ENCODE measurements at regions not wholly inside any gene's neighbourhood (a gene's known extent, or its start where the extent isn't known, plus 50 kb on each side); places are given as distances from the start of the nearest gene placed in this dataset.
"Not testable (repeated sequence)": the region's sequence is repeated elsewhere in the genome, so short reads cannot be mapped to it uniquely, and the experiment has no call there.

DNA sequence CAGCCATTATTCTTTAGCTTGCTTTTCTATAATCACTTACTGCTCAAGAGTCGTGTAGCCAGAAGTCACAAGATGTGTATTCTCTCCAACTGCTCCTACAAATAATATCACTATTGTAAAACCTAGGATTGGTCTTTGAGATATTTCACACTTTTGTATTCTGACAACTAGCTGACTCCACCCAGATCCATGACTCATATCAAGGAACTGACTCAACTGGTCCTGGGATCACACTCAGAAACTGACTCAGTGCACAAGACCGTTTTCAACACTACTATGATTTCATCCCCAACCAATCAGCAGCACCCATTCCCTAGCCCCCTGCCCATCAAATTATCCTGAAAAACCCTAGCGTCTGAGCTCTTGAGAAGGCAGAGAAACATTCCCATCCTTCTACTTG is 56.5 kb upstream of the ORC5 start:
- FAIRE-seq (no peak), DNase-seq (ENCODE audit: low read depth) (peak; percentile 74)
- TF ChIP-seq, protein P1, sequence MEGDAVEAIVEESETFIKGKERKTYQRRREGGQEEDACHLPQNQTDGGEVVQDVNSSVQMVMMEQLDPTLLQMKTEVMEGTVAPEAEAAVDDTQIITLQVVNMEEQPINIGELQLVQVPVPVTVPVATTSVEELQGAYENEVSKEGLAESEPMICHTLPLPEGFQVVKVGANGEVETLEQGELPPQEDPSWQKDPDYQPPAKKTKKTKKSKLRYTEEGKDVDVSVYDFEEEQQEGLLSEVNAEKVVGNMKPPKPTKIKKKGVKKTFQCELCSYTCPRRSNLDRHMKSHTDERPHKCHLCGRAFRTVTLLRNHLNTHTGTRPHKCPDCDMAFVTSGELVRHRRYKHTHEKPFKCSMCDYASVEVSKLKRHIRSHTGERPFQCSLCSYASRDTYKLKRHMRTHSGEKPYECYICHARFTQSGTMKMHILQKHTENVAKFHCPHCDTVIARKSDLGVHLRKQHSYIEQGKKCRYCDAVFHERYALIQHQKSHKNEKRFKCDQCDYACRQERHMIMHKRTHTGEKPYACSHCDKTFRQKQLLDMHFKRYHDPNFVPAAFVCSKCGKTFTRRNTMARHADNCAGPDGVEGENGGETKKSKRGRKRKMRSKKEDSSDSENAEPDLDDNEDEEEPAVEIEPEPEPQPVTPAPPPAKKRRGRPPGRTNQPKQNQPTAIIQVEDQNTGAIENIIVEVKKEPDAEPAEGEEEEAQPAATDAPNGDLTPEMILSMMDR (IDR thresholded peaks at IDR 0.05; ENCODE audit: insufficient read depth, low read length, severe bottlenecking), result no peak
- no peaks in the 10 kb centered on the region for H3K27me3 ChIP-seq (ENCODE audit: control insufficient read depth, insufficient read depth, low read length)
- no peak overlapping the region for H3K4me3 ChIP-seq (ENCODE audit: low read depth, low read length)
- no peaks in the 10 kb centered on the region for H3K36me3 ChIP-seq (ENCODE audit: control insufficient read depth, insufficient read depth, low read length)

- no peaks in the 10 kb centered on the region for H3K36me3 ChIP-seq (ENCODE audit: control insufficient read depth, insufficient read depth, low read length)
- H3K27me3 ChIP-seq (ENCODE audit: control insufficient read depth, insufficient read depth, low read length), result no peaks in the 10 kb centered on the region
- H3K4me3 ChIP-seq (ENCODE audit: low read depth, low read length), result no peak overlapping the region
- DNase-seq (ENCODE audit: low read depth), result peak; percentile 40
- FAIRE-seq, result no peak
- TF ChIP-seq, protein P1 (IDR thresholded peaks at IDR 0.05; ENCODE audit: insufficient read depth, low read length, severe bottlenecking), result peak; percentile 33
Measured at GRCh38 chr7:104267701-104268368, 60.0 kb upstream of the ORC5 start.

GRCh38 chr7:104271948-104272347 is 56.5 kb upstream of the LHFPL3 start:
- TF ChIP-seq, protein P1 (IDR thresholded peaks at IDR 0.05; ENCODE audit: insufficient read depth, low read length, severe bottlenecking), result no peak
- DNase-seq (ENCODE audit: low read depth) (no peak), FAIRE-seq (no peak)
- Histone ChIP-seq H3K27me3 (ENCODE audit: control insufficient read depth, insufficient read depth, low read length) (no peaks in the 10 kb centered on the region), H3K36me3 (ENCODE audit: control insufficient read depth, insufficient read depth, low read length) (no peaks in the 10 kb centered on the region), H3K4me3 (ENCODE audit: low read depth, low read length) (no peak overlapping the region)

DNA sequence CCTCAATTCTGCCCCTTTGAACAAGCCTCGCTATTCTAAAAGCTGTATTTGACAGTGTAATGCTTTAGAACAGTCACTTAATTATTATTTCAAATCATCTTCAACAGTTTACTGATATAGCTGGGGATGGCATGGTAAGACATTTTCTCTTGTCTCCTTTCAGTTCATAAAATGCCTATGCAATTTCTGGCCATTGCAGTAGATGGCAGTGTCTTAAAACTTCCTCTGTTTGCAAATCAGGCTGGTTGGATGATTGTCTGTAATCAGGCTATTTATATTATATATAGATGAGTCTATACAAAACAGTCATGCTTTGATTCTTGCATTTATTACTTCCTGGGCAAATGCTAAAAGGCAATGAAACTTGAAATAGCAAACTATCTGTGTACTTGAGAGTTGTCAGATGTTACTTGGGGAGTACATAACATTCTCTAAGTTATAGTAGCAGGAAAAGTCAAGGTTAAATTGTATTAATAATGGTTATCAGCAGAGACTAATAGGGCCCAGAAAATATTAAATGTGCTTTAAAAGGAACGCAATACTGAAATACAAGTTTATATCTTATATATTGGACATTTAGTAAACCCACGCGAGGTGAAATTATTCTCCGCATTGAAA is 55.5 kb upstream of the LHFPL3 start:
- no peaks in the 10 kb centered on the region for H3K27me3 ChIP-seq (ENCODE audit: control insufficient read depth, insufficient read depth, low read length)
- no peak overlapping the region for H3K4me3 ChIP-seq (ENCODE audit: low read depth, low read length)
- TF ChIP-seq, protein P1 (IDR thresholded peaks at IDR 0.05; ENCODE audit: insufficient read depth, low read length, severe bottlenecking), result peak; percentile 43
- DNase-seq (ENCODE audit: low read depth), result peak; percentile 65
- no peak for FAIRE-seq
- no peaks in the 10 kb centered on the region for H3K36me3 ChIP-seq (ENCODE audit: control insufficient read depth, insufficient read depth, low read length)

GRCh38 chr7:104275900-104276299 is 52.5 kb upstream of the LHFPL3 start:
- DNase-seq (ENCODE audit: low read depth) (peak; percentile 60), FAIRE-seq (no peak)
- Histone ChIP-seq H3K27me3 (ENCODE audit: control insufficient read depth, insufficient read depth, low read length) (no peaks in the 10 kb centered on the region), H3K36me3 (ENCODE audit: control insufficient read depth, insufficient read depth, low read length) (no peaks in the 10 kb centered on the region), H3K4me3 (ENCODE audit: low read depth, low read length) (no peak overlapping the region)
- TF ChIP-seq, protein P1 (IDR thresholded peaks at IDR 0.05; ENCODE audit: insufficient read depth, low read length, severe bottlenecking), result no peak

DNA sequence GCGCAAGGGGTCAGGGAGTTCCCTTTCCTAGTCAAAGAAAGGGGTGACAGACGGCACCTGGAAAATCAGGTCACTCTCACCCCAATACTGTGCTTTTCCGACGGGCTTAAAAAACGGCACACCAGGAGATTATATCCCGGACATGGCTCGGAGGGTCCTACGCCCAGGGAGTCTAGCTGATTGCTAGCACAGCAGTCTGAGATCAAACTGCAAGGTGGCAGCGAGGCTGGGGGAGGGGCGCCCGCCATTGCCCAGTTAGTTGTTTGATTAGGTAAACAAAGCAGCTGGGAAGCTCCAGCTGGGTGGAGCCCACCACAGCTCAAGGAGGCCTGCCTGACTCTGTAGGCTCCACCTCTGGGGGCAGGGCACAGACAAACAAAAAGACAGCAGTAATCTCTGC is 51.7 kb upstream of the LHFPL3 start:
- FAIRE-seq; H3K4me3 ChIP-seq (ENCODE audit: low read depth, low read length); H3K36me3 ChIP-seq (ENCODE audit: control insufficient read depth, insufficient read depth, low read length): not testable (repeated sequence)

More for the DNA sequence above, 51.7 kb upstream of the LHFPL3 start:
- DNase-seq (ENCODE audit: low read depth); H3K27me3 ChIP-seq (ENCODE audit: control insufficient read depth, insufficient read depth, low read length): not testable (repeated sequence)

Measured in bronchial epithelial cell (primary cell).